ENCODE measurements at regions not wholly inside any gene's neighbourhood (a gene's known extent, or its start where the extent isn't known, plus 50 kb on each side); places are given as distances from the start of the nearest gene placed in this dataset.

DNA sequence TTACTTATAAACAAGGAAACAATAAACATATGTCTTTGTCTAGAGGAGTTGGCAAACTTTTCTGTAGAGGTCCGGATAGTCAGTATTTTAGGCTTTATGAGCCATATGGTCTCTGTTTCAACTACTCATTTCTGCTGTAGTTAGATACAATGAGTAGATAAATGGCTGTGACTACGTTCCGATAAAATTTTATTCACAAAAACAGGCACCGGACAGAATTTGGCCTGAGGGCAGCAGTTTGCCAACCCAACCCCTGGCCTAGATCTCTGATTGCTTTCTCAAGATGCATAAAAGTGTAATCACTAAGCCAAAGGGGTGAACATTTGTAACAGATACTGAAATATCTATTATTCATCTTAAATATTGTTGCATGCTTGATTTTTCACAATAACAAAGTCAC lies 123.1 kb upstream of the ESRRG start:
- no peak overlapping the region for H2AFZ ChIP-seq (ENCODE audit: low read length)
- H3K4me1 ChIP-seq (ENCODE audit: control insufficient read depth, extremely low read depth, insufficient read depth, low read length): no peaks in the 10 kb centered on the region
- H3K79me2 ChIP-seq (ENCODE audit: control insufficient read depth, insufficient read depth, low read length): no peaks in the 10 kb centered on the region
- no peak for DNase-seq (ENCODE audit: low read depth in 2 of 2)
- H4K20me1 ChIP-seq (ENCODE audit: control insufficient read depth, extremely low read depth, insufficient read depth, low read length): no peaks in the 10 kb centered on the region
- H3K27ac ChIP-seq (ENCODE audit: insufficient read depth, low read length): no peak overlapping the region
- H3K9ac ChIP-seq (ENCODE audit: insufficient read depth, low read length): no peak overlapping the region
- no peaks in the 10 kb centered on the region for H3K9me3 ChIP-seq (ENCODE audit: control insufficient read depth, insufficient read depth, low read depth, low read length)
- no peaks in the 10 kb centered on the region for H3K36me3 ChIP-seq (ENCODE audit: control insufficient read depth, insufficient read depth, low read length)
- TF ChIP-seq, protein P1, sequence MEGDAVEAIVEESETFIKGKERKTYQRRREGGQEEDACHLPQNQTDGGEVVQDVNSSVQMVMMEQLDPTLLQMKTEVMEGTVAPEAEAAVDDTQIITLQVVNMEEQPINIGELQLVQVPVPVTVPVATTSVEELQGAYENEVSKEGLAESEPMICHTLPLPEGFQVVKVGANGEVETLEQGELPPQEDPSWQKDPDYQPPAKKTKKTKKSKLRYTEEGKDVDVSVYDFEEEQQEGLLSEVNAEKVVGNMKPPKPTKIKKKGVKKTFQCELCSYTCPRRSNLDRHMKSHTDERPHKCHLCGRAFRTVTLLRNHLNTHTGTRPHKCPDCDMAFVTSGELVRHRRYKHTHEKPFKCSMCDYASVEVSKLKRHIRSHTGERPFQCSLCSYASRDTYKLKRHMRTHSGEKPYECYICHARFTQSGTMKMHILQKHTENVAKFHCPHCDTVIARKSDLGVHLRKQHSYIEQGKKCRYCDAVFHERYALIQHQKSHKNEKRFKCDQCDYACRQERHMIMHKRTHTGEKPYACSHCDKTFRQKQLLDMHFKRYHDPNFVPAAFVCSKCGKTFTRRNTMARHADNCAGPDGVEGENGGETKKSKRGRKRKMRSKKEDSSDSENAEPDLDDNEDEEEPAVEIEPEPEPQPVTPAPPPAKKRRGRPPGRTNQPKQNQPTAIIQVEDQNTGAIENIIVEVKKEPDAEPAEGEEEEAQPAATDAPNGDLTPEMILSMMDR (conservative IDR thresholded peaks at IDR 0.05 in 1 of 2, IDR thresholded peaks at IDR 0.05 in 1 of 2; ENCODE audit: low read depth in 1 of 2, low read length in 2 of 2): no peak
- TF ChIP-seq EZH2 (IDR thresholded peaks at IDR 0.05; ENCODE audit: low read length, missing control alignments): no peak
- no peak overlapping the region for H3K4me2 ChIP-seq (ENCODE audit: extremely low read depth, insufficient read depth, low read length)
- H3K4me3 ChIP-seq (replicated peaks in 1 of 4; ENCODE audit: control extremely low read depth in 1 of 4, insufficient read depth in 1 of 4, low read depth in 3 of 4, low read length in 4 of 4): no peak overlapping the region
- H3K27me3 ChIP-seq (ENCODE audit: control insufficient read depth, insufficient read depth, low read length): no peaks in the 10 kb centered on the region

DNA sequence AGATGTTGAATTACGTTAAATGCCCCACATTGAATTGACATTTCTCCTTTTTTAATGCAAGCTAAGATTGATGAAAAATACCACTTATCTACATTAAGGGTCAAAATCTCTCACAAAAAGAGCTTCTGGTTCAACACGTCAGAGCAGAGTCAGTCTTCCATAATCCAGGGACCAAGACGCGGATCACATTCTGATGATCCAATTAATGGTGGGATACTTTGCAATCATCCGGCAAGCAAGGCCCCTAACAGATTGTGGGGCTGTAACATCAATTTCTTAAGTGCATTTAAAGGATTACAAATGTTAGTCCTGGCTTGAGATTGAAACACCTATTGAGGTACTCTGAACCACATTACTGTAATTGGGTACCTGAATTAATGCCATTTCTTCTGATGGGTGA lies 120.2 kb upstream of the ESRRG start:
- H2AFZ ChIP-seq (ENCODE audit: low read length): no peak overlapping the region
- H3K36me3 ChIP-seq (ENCODE audit: control insufficient read depth, insufficient read depth, low read length): no peaks in the 10 kb centered on the region
- H3K27ac ChIP-seq (ENCODE audit: insufficient read depth, low read length): no peak overlapping the region
- no peak for DNase-seq (ENCODE audit: low read depth in 2 of 2)
- no peaks in the 10 kb centered on the region for H3K4me1 ChIP-seq (ENCODE audit: control insufficient read depth, extremely low read depth, insufficient read depth, low read length)
- no peaks in the 10 kb centered on the region for H3K79me2 ChIP-seq (ENCODE audit: control insufficient read depth, insufficient read depth, low read length)
- H3K27me3 ChIP-seq (ENCODE audit: control insufficient read depth, insufficient read depth, low read length): no peaks in the 10 kb centered on the region
- H3K4me3 ChIP-seq (replicated peaks in 1 of 4; ENCODE audit: control extremely low read depth in 1 of 4, insufficient read depth in 1 of 4, low read depth in 3 of 4, low read length in 4 of 4): no peak overlapping the region
- no peaks in the 10 kb centered on the region for H3K9me3 ChIP-seq (ENCODE audit: control insufficient read depth, insufficient read depth, low read depth, low read length)
- H4K20me1 ChIP-seq (ENCODE audit: control insufficient read depth, extremely low read depth, insufficient read depth, low read length): no peaks in the 10 kb centered on the region
- TF ChIP-seq, protein P1 (conservative IDR thresholded peaks at IDR 0.05 in 1 of 2, IDR thresholded peaks at IDR 0.05 in 1 of 2; ENCODE audit: low read depth in 1 of 2, low read length in 2 of 2): no peak
- TF ChIP-seq EZH2 (IDR thresholded peaks at IDR 0.05; ENCODE audit: low read length, missing control alignments): no peak
- no peak overlapping the region for H3K4me2 ChIP-seq (ENCODE audit: extremely low read depth, insufficient read depth, low read length)
- H3K9ac ChIP-seq (ENCODE audit: insufficient read depth, low read length): no peak overlapping the region

DNA sequence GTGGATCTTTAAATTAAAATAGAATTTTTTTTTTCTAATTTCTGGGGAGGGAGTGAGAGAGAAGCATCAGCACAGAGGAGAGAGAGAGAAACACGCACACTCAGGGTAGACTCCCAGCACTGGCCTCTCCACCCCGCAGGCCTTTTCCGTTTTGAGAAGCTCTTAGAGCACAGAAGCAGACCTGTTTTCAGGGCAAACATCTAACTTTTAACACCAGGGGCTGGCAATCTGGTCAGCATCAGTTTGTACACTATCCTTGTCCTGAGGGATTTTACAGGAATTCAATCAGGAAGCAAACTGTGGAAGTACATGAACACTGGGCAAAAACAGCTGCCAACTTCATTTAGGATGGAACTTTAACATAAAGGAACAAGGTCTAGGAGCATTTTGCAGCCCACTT lies 117.9 kb upstream of the ESRRG start:
- H3K27ac ChIP-seq (ENCODE audit: insufficient read depth, low read length): no peak overlapping the region
- no peak overlapping the region for H3K9ac ChIP-seq (ENCODE audit: insufficient read depth, low read length)
- no peaks in the 10 kb centered on the region for H4K20me1 ChIP-seq (ENCODE audit: control insufficient read depth, extremely low read depth, insufficient read depth, low read length)
- no peaks in the 10 kb centered on the region for H3K9me3 ChIP-seq (ENCODE audit: control insufficient read depth, insufficient read depth, low read depth, low read length)
- H3K4me2 ChIP-seq (ENCODE audit: extremely low read depth, insufficient read depth, low read length): no peak overlapping the region
- H3K79me2 ChIP-seq (ENCODE audit: control insufficient read depth, insufficient read depth, low read length): no peaks in the 10 kb centered on the region
- H3K4me1 ChIP-seq (ENCODE audit: control insufficient read depth, extremely low read depth, insufficient read depth, low read length): no peaks in the 10 kb centered on the region
- TF ChIP-seq, protein P1 (conservative IDR thresholded peaks at IDR 0.05 in 1 of 2, IDR thresholded peaks at IDR 0.05 in 1 of 2; ENCODE audit: low read depth in 1 of 2, low read length in 2 of 2): no peak
- TF ChIP-seq EZH2 (IDR thresholded peaks at IDR 0.05; ENCODE audit: low read length, missing control alignments): no peak
- DNase-seq (ENCODE audit: low read depth in 2 of 2): no peak
- H2AFZ ChIP-seq (ENCODE audit: low read length): no peak overlapping the region
- no peaks in the 10 kb centered on the region for H3K36me3 ChIP-seq (ENCODE audit: control insufficient read depth, insufficient read depth, low read length)
- H3K4me3 ChIP-seq (replicated peaks in 1 of 4; ENCODE audit: control extremely low read depth in 1 of 4, insufficient read depth in 1 of 4, low read depth in 3 of 4, low read length in 4 of 4): no peak overlapping the region
- H3K27me3 ChIP-seq (ENCODE audit: control insufficient read depth, insufficient read depth, low read length): no peaks in the 10 kb centered on the region

Measured in fibroblast of lung (primary cell).